Activated CD4-positive, CD25-positive, alpha-beta regulatory T cell (primary cell): ENCODE measurements at regions not wholly inside any gene's neighbourhood (a gene's known extent, or its start where the extent isn't known, plus 50 kb on each side); places are given as distances from the start of the nearest gene placed in this dataset.

Experiments
- DNase-seq, 4 experiments: peaks; one replicate each; lab custom pipeline; 2025; lab: John Stamatoyannopoulos, UW

DNA sequence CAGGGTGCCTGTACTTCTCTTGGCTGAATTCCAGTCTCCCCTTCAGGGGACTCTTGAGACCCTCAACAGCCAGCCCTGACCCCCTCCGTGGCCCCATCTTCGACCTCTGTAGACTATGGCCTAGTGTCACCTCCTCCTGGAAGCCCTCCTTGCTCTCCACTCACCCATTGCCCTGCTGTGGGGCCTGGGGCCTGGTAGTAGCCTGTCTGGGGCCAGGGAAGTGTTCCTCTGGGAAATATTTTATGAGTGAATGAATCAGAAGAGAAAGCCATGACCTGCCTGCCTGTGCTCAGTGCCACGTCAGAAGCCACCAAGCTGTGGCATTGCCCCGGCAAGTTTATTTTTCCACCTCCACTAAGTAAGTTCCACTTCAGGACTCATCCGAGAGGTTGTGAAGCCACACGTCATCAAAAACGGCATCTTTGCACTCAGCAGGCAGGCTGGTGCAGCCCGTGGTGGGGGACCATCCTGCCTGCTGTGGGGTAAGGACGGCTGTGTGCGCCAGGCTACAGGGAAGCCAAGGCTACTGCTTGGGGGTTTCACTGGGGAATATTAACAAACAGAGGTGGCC, 59.6 kb upstream of the PPARA start:
- no peak for DNase-seq

DNA sequence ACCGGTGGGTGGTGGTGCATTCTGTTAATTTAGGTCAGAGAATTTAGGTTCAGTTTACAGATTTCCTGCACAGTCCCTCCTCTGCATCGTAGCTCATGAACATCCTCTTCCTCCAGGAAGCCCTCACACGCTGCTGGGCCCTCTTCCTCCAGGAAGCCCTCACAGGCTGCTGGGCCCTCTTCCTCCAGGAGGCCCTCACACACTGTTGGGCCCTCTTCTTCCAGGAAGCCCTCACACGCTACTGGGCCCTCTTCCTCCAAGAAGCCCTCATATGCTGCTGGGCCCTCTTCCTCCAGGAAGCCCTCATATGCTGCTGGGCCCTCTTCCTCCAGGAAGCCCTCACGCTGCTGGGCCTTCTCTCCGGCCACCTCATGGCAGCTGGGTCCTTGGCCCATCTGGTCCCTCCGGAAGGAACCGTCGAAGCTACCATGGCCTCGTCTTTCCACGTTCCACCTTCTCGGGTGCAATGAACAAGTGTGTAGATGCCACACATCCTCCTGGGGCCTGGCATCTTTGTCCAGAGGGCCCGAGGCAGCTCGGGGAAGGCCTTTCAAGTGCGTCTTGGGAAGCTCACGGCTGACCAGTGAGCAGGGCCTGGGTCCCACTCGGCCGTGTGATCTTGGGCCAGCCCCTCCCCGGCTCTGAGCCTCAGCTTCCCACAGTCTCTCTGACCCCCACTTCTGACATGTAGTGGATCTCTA, 58.9 kb upstream of the PPARA start:
- no peak for DNase-seq

DNA sequence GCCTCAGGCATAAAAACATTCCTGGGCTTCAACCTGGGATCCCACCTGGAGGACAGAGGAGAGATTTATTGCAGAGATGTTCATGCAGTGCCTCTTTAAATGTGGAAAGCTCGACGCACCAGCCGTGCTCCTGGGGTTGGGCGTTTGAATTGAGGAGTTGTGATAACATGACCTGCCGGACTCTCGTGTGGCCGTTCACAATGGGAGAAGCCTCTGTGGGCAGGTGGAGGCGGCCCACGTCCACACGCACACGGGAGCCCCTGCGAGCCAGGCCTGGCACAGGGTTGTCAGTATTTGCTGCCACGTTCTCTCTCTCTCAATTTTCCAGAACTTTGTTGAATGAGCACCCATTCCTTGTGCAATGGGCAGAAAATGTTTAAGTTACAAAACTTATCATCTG, 58.3 kb upstream of the PPARA start:
- no peak for DNase-seq

DNA sequence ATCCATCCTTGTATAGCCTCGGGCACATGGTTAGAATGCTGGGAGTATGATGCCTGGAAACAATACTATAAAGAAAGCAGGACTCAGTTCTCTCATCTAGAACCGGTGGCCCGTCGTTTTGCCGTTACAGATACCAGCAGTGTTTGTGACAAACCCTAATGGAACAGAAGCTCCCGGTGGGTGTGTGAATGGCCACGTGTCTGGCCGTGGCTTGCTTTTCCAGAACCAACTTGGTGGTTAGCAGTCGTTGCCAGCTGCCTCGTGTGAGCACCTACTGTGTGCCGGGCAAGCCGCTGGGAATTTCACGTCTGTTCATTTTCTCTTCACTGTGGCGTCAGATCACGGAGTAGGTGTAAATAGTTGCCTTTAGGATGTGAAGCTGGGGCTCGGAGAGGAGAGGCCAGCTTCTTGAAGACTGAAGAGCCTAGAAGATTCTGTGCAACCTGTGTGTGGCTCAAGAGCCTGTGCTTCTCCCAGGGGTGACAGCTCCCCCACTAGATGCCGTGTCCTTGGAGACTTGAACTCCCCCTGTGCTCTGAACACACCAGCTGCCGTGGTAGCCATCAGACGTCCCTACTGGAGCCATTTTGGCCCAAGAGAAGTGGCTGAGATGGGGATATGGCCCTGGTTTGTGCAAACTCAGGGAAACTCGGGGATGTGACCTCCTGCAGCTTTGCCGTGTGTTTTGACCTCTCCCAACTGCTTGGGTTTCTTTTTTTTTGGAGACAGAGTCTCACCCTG, 57.5 kb upstream of the PPARA start:
- no peak for DNase-seq

DNA sequence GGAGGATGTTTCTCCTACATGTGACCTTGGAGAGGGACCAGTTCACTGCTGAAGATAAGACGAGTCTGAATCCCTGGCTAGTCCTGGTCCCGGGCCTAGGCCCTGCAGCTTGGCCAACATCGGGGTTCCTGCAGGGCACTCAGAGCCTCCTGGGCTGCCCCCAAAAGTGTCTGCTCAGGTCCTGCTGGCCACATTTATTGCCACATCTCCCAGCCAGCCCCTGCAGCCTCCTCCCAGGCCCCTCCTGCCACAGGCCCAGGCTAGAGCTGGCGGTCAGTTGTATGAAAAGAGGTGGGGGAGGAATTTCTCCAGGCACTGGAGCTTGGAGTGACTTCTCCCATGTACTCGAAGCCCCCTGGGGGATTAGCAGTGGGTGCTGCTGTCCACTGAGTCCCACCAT, 56.5 kb upstream of the PPARA start:
- DNase-seq: no peak

DNA sequence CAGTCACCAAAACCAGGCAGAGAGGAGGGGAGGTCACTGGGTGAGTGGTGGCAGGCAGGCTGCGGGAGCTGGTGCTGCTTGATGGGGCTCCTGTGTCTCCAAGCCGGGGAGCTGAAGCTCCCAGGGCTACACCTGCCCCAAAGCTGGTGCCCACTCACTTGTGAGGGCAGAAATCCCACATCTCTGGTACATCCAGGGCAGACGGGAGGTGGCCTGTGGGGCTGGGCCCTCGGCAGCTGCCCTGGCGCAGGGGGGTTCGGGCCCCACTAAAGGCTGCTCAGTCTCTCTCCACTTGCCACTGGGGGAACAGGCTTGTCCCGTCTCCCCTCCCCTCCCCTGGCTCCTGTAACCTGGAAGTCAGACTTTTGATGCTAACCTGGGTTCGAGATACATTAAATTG, 55.6 kb upstream of the PPARA start:
- no peak for DNase-seq

DNA sequence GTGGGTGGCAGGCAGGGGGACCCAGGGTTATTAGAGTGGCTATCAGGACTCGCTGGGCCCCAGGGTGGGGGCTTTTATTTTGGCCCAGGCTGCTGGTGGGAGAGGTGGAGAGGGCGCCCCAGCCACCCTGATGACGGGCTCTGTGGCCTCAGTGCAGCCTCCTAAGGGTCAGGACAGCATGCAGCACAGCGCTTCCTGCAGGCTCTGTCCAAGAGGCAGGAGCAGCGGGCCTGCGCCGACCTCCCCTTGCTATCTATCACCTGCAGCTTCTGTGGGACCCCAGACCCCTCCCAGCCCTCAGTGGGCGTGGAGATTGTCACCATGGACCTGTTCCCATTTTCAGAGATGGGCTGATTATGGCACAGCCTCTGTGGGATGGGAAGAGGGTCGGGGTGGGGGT, 54.3 kb upstream of the PPARA start:
- DNase-seq: no peak

DNA sequence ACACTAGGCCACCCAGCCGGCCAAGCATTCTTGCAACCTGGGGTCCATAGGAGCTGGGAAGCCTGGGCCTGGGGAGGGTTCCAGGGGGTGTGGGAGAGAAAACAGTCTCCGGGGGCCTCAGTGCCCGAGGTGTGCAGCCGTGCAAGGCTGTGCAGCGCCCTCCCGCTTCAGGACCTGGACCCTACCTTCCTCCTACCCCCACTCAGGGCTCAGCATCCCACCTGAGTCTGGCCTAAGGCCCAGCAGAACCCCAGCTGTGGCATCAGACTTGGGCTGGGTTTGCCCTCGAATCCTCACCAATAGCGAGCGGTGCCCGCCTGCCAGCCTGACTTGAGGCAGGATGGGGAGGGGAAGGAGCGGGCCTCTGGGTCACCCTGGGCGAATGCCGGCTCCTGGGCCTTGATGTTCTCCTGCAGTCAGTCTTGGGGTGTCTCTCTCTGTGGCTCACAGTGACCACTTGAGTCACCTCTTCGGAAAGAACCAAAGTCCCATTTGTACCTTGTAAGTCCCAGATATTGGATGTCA, 53.6 kb upstream of the PPARA start:
- DNase-seq: no peak

DNA sequence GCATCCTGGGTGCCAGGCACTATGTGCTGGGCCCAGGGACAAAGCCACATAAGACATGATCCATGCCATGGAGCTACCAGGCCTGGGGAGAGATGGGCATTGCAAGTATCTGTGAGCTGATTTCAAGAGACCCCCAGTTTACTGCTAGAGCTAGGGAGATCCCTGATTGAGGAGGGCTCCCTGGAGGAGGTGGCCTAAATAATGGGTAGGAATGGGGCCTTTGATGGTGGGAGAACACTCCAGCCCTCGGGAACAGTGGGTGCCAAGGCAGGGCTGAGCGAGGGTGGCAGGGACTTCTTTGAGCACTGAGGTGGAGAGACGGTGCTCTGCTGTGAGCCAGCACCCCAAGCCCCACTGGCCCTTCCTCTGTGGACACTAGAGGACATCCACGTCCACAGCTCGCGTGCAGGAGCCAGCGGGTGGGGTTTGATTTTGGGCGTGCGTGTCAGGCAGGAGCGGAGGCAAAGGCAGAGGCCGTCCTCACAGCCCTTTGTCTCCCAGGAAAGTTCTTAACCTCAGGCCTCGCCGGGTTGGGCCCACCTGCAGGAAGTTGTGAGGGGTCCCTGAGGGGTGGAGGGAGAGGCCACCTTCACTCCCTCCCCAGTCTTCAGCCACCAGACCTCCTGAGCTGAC, 52.9 kb upstream of the PPARA start:
- no peak for DNase-seq

DNA sequence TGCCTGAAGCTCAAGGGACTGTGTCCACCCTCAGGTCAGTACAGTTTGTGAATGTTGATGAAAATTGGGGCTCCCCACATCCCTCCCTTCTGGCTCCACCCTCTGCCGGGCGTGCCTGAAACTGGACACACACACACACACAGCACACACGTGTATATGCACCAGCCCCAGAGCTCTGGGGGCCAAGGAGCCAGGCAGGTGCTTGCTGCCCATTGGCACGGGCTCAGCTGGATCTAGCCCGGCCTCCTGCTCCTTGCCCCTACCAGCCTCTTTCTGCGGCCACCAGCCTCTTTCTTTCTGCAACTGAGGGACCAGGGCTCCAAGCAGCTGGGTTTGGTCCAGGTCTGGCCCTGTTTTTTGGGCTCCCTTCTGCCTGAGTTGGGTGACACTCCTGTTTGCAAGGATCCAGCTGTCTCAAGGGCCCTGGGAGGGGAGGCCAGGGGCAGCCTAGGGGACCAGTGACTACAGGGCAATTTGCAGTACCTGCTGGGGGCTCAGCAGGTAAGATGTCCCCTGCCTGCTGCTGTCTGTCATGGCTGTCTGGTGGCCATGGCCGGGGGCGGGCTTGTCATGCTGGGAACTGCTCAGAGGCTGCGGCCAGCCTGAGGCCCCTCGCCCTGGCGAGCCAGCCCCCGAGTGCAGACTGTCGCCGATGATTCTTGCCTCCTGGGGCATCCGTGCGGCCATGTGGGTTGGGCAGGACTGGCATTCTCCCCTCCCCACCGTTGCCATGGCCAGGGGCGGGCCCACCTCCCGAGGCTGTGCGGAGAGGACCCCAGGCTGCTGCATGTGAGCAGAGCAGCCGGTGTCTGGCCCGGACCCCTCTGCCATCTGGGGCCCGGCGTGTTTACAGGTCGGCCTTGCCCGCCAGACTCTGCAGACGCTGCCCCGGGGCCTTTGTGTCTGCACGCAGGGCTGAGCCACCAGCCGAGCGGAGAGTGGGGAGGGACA, 51.5 kb upstream of the PPARA start:
- DNase-seq: no peak

DNA sequence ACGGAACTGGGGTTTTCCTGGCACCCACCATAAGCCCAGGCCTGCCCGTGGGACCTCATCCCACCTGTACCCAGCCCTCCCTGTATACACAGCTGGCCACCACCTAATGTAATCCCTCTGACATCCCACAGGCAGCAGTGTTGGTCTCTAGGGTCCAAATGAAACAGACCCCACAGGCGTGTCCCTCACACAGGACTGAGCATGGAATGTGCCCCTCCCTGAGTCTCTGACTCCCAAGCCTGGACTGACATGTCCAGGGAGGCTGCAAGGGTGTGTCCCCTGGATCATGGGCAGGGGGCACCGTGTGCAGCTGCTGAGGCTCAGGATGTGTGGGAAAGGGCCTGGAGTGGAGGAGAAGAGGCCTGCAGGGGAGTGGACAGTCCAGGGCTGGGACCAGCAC, 50.6 kb upstream of the PPARA start:
- DNase-seq: no peak

DNA sequence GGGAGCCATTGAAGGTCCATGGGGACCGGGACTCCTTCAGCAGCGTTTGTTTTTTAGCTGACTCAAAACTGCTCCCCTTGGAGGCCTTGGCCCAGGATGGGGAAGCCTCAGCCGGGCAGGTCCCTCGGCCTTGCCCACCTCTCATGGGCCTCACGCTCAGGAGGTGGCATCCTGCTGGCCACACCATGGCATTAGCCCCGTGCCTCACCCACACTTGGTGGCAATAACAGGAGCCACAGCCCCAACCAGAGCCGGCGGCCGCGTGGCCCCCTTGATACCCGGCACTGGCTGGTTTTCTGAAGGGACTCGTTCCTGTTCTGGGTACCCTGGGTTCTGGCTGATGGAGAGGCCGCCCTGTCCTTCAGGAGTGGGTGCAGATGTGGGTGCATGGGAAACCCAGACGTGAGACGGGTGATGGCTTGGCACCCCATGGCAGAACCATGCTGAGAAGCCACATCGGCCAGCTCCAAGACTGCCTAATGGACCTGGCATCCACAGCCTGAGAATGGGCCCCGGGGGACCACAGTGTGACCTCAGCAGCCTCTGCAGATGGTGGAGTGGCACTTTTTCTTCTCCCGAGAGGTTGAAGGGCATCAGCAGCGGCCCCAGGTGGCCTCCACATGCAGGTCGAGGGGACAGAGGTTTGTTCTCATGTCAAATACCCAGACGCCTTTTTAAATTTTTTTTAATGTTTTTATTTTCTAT, 49.8 kb upstream of the PPARA start:
- DNase-seq: no peak
